H9 (cell line): ENCODE measurements at regions not wholly inside any gene's neighbourhood (a gene's known extent, or its start where the extent isn't known, plus 50 kb on each side); places are given as distances from the start of the nearest gene placed in this dataset.

ENCODE experiments used
- DNase-seq: peaks from one replicate; pipeline ENCODE4 v3.0.0-alpha.2; 2017
- H2AFZ ChIP-seq: one replicate; pipeline ENCODE4 v1.6.1; 2013; ENCODE audit warnings: mild to moderate bottlenecking, low read length, control low read depth, moderate library complexity
- H2AK5ac ChIP-seq: 2 replicates; pipeline ENCODE4 v1.6.1; 2013; ENCODE audit warnings: low read length, control low read depth, mixed read lengths; ENCODE audit not compliant: insufficient read length
- H2BK120ac ChIP-seq: one replicate; pipeline ENCODE4 v1.6.1; 2013; ENCODE audit warnings: low read depth, mild to moderate bottlenecking, low read length, control low read depth, inconsistent platforms; ENCODE audit not compliant: poor library complexity, severe bottlenecking
- H2BK12ac ChIP-seq: 2 replicates; pipeline ENCODE4 v1.6.1; 2013; ENCODE audit warnings: low read length, control low read depth, mixed read lengths, low read depth; ENCODE audit not compliant: insufficient read length
- H2BK15ac ChIP-seq: 2 replicates; pipeline ENCODE4 v1.6.1; 2013; ENCODE audit warnings: low read depth, low read length, control low read depth
- H2BK20ac ChIP-seq: one replicate; pipeline ENCODE4 v1.6.1; 2013; ENCODE audit warnings: low read depth, mild to moderate bottlenecking, low read length, control low read depth, inconsistent platforms; ENCODE audit not compliant: poor library complexity, severe bottlenecking
- H2BK5ac ChIP-seq: 2 replicates; pipeline ENCODE4 v1.6.1; 2013; ENCODE audit warnings: low read length, control low read depth, mixed read lengths; ENCODE audit not compliant: insufficient read length
- H3K14ac ChIP-seq: 2 replicates; pipeline ENCODE4 v1.6.1; 2013; ENCODE audit warnings: low read length, control low read depth; ENCODE audit not compliant: insufficient read depth
- H3K18ac ChIP-seq: 2 replicates; pipeline ENCODE4 v1.6.1; 2013; ENCODE audit warnings: low read depth, mild to moderate bottlenecking, mixed read lengths, low read length, control low read depth; ENCODE audit not compliant: insufficient read length
- H3K23ac ChIP-seq: 2 replicates; pipeline ENCODE4 v1.6.1; 2013; ENCODE audit warnings: low read length, control low read depth, mixed read lengths, low read depth; ENCODE audit not compliant: insufficient read length
- H3K23me2 ChIP-seq: 2 replicates; pipeline ENCODE4 v1.6.1; 2013; ENCODE audit warnings: low read depth, mild to moderate bottlenecking, mixed read lengths, low read length, control low read depth; ENCODE audit not compliant: insufficient read length, poor library complexity, severe bottlenecking
- H3K27ac ChIP-seq: 2 replicates; pipeline ENCODE4 v1.5.1; 2013; ENCODE audit warnings: low read length, control low read depth, mixed read lengths, low read depth; ENCODE audit not compliant: insufficient read length
- H3K27me3 ChIP-seq: 2 replicates; pipeline ENCODE4 v1.6.1; 2013; ENCODE audit warnings: low read length, control low read depth, inconsistent platforms; ENCODE audit not compliant: insufficient read depth
- H3K4ac ChIP-seq: 2 replicates; pipeline ENCODE4 v1.6.1; 2013; ENCODE audit warnings: low read depth, mild to moderate bottlenecking, control low read depth, inconsistent platforms, low read length, moderate library complexity
- H3K4me1 ChIP-seq: 2 replicates; pipeline ENCODE4 v1.6.1; 2013; ENCODE audit warnings: low read length, control low read depth, inconsistent platforms; ENCODE audit not compliant: insufficient read depth
- H3K4me2 ChIP-seq: 2 replicates; pipeline ENCODE4 v1.6.1; 2013; ENCODE audit warnings: low read length, control low read depth, mixed read lengths; ENCODE audit not compliant: insufficient read length, insufficient read depth
- H3K56ac ChIP-seq: 2 replicates; pipeline ENCODE4 v1.6.1; 2013; ENCODE audit warnings: low read depth, mild to moderate bottlenecking, mixed read lengths, low read length, control low read depth; ENCODE audit not compliant: insufficient read length
- H3K79me1 ChIP-seq: 2 replicates; pipeline ENCODE4 v1.6.1; 2013; ENCODE audit warnings: low read depth, mild to moderate bottlenecking, moderate library complexity, low read length, control low read depth, inconsistent platforms; ENCODE audit not compliant: insufficient read depth, poor library complexity, severe bottlenecking
- H3K79me2 ChIP-seq: 2 replicates; pipeline ENCODE4 v1.6.1; 2013; ENCODE audit warnings: low read length, control low read depth, inconsistent platforms; ENCODE audit not compliant: insufficient read depth
- H3K9ac ChIP-seq: 2 replicates; pipeline ENCODE4 v1.6.1; 2013; ENCODE audit warnings: low read length, control low read depth, mixed read lengths; ENCODE audit not compliant: insufficient read length; ENCODE audit errors: extremely low read depth
- H3K9me3 ChIP-seq: one replicate; pipeline ENCODE4 v1.6.1; 2013; ENCODE audit warnings: low read depth, low read length, inconsistent platforms; ENCODE audit not compliant: control insufficient read depth
- H3T11ph ChIP-seq: one replicate; pipeline ENCODE4 v1.6.1; 2013; ENCODE audit warnings: mild to moderate bottlenecking, low read length, control low read depth, inconsistent platforms
- H4K20me1 ChIP-seq: one replicate; pipeline ENCODE4 v1.6.1; 2013; ENCODE audit not compliant: control insufficient read depth, insufficient read length, insufficient read depth
- H4K5ac ChIP-seq: 2 replicates; pipeline ENCODE4 v1.6.1; 2013; ENCODE audit warnings: low read depth, mild to moderate bottlenecking, mixed read lengths, low read length, control low read depth; ENCODE audit not compliant: insufficient read length
- H4K8ac ChIP-seq: replicated peaks from 2 replicates; pipeline ENCODE4 v1.6.1; 2013; ENCODE audit warnings: low read length, control low read depth, mixed read lengths, low read depth; ENCODE audit not compliant: insufficient read length
- H4K91ac ChIP-seq: 2 replicates; pipeline ENCODE4 v1.6.1; 2013; ENCODE audit warnings: low read depth, mild to moderate bottlenecking, moderate library complexity, mixed read lengths, low read length, control low read depth; ENCODE audit not compliant: insufficient read length
- H3K27ac Mint-ChIP-seq, 3 experiments: 2 replicates in 2 of 3; 3 replicates in 1 of 3; pipeline ENCODE4 v1.8.0; 2020 to 2021; ENCODE audit warnings: mixed read lengths in 3 of 3, mild to moderate bottlenecking in 1 of 3, moderate library complexity in 1 of 3
- H3K27me3 Mint-ChIP-seq: 2 replicates; pipeline ENCODE4 v1.8.0; 2021; ENCODE audit warnings: low read depth, mild to moderate bottlenecking, moderate library complexity, mixed read lengths
- H3K36me3 Mint-ChIP-seq, 3 experiments: 2 replicates in 2 of 3; 3 replicates in 1 of 3; pipeline ENCODE4 v1.8.0; 2020 to 2021; ENCODE audit warnings: low read depth in 3 of 3, mixed read lengths in 3 of 3; ENCODE audit not compliant: insufficient read depth in 1 of 3
- H3K4me1 Mint-ChIP-seq, 2 experiments: 2 replicates each; pipeline ENCODE4 v1.8.0; 2020; ENCODE audit warnings: mixed read lengths in 2 of 2
- H3K4me3 Mint-ChIP-seq, 2 experiments: 2 replicates in 1 of 2; 3 replicates in 1 of 2; pipeline ENCODE4 v1.8.0; 2020 to 2021; ENCODE audit warnings: mild to moderate bottlenecking in 2 of 2, mixed read lengths in 2 of 2, moderate library complexity in 1 of 2
- H3K9me3 Mint-ChIP-seq, 2 experiments: 2 replicates in 1 of 2; 3 replicates in 1 of 2; pipeline ENCODE4 v1.8.0; 2020; ENCODE audit warnings: mild to moderate bottlenecking in 2 of 2, mixed read lengths in 2 of 2, moderate library complexity in 1 of 2
- TF ChIP-seq, protein P1 (sequence below): fragments of 200-600 bp; sonication (generic); conservative IDR thresholded peaks from 3 replicates; pipeline ENCODE4 v1.8.0; 2021; ENCODE audit warnings: antibody characterized with exemption, mild to moderate bottlenecking

DNA sequence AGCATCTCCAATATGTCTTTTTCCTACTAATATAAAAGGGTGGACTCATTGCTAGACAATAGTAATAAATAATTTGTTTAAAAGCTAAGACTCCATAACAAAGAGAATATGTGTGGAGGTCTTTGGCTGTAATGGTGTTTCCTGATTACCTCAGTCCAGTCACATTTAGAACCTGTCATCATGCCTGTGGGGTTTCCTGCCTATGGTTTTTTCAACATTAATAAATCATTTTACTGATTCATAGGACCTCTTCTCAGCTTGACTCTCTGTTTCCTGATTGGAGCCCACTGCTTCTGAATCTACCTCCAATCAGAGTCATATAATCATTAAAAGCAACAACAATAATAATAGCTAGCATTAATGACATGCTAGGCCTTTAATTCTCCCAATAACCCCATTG is 52.4 kb upstream of the GNAI1 start:
- Mint-ChIP-seq H3K4me3 (no peak overlapping the region), H3K4me1 (peaks cover 3 to 5% of the 10 kb centered on the region in 2 experiments; a peak in 3 of 4 replicates), H3K9me3 (no peaks in the 10 kb centered on the region), H3K27ac (no peak overlapping the region), H3K27me3 (no peaks in the 10 kb centered on the region), H3K36me3 (no peaks in the 10 kb centered on the region; a peak in 1 of 7 replicates)
- no peak for DNase-seq
- Histone ChIP-seq H3T11ph (no peak overlapping the region), H3K23me2 (no peaks in the 10 kb centered on the region), H4K20me1 (no peaks in the 10 kb centered on the region), H2BK12ac (no peak overlapping the region), H3K27me3 (no peaks in the 10 kb centered on the region), H3K79me2 (no peaks in the 10 kb centered on the region), H4K5ac (no peak overlapping the region), H2BK15ac (no peak overlapping the region), H3K56ac (no peak overlapping the region), H2BK20ac (no peak overlapping the region), H2AFZ (no peak overlapping the region), H2BK5ac (no peak overlapping the region), H3K18ac (no peak overlapping the region), H3K4me1 (no peaks in the 10 kb centered on the region), H3K79me1 (no peaks in the 10 kb centered on the region), H3K14ac (no peak overlapping the region), H3K23ac (no peak overlapping the region), H3K9ac (no peak overlapping the region), H3K9me3 (no peaks in the 10 kb centered on the region), H3K27ac (no peak overlapping the region), H4K8ac (no peak overlapping the region), H2BK120ac (no peak overlapping the region), H4K91ac (no peak overlapping the region), H2AK5ac (no peak overlapping the region), H3K4me2 (no peak overlapping the region), H3K4ac (no peak overlapping the region)
- TF ChIP-seq, protein P1, sequence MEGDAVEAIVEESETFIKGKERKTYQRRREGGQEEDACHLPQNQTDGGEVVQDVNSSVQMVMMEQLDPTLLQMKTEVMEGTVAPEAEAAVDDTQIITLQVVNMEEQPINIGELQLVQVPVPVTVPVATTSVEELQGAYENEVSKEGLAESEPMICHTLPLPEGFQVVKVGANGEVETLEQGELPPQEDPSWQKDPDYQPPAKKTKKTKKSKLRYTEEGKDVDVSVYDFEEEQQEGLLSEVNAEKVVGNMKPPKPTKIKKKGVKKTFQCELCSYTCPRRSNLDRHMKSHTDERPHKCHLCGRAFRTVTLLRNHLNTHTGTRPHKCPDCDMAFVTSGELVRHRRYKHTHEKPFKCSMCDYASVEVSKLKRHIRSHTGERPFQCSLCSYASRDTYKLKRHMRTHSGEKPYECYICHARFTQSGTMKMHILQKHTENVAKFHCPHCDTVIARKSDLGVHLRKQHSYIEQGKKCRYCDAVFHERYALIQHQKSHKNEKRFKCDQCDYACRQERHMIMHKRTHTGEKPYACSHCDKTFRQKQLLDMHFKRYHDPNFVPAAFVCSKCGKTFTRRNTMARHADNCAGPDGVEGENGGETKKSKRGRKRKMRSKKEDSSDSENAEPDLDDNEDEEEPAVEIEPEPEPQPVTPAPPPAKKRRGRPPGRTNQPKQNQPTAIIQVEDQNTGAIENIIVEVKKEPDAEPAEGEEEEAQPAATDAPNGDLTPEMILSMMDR: no peak
